B cell (primary cell): ENCODE measurements at regions not wholly inside any gene's neighbourhood (a gene's known extent, or its start where the extent isn't known, plus 50 kb on each side); places are given as distances from the start of the nearest gene placed in this dataset.

ENCODE experiments used
- ATAC-seq: fragments of 200-7000 bp; cut with Tn5 transposase; one replicate; pipeline ENCODE4 v1.10.0; 2021; ENCODE audit warnings: low read depth, mild to moderate bottlenecking, moderate number of reproducible peaks, moderate library complexity
- CTCF ChIA-PET: fragments of 350-600 bp; sonication (Branson Sonifier 250); formaldehyde crosslinking; loops from one replicate; lab custom pipeline; 2021; ENCODE audit warnings: antibody characterized with exemption, inconsistent platforms; lab: Charles Lee
- POLR2A ChIA-PET: fragments of 350-600 bp; sonication (Branson Sonifier 250); formaldehyde crosslinking; loops from one replicate; lab custom pipeline; 2021; ENCODE audit warnings: antibody characterized with exemption; lab: Charles Lee
- DNase-seq: peaks from one replicate; pipeline ENCODE4 v3.0.0; 2013
- H2AFZ ChIP-seq: 2 replicates; pipeline ENCODE4 v1.6.1; 2012; ENCODE audit warnings: mild to moderate bottlenecking, low read depth, low read length; ENCODE audit not compliant: insufficient read depth, poor library complexity, severe bottlenecking
- H3K27ac ChIP-seq, 2 donors: 1 replicate in 1 of 2; 2 replicates in 1 of 2; pipeline ENCODE4 v1.5.1; 2012 to 2013; ENCODE audit warnings: low read length in 2 of 2, mild to moderate bottlenecking in 2 of 2, moderate library complexity in 1 of 2
- H3K27me3 ChIP-seq, 4 experiments: fragments of 200-600 bp in 1 of 4; sonication (generic) in 1 of 4; replicated peaks in 1 of 4; 1 replicate in 2 of 4; 2 replicates in 2 of 4; pipeline versions ENCODE4 v1.6.1 to v1.7.0; 2013 to 2016; ENCODE audit warnings: low read length in 3 of 4, mild to moderate bottlenecking in 2 of 4, mixed read lengths in 1 of 4, moderate library complexity in 1 of 4; ENCODE audit not compliant: insufficient read depth in 4 of 4, control insufficient read depth in 3 of 4; ENCODE audit errors: control extremely low read depth in 1 of 4
- H3K36me3 ChIP-seq, 2 experiments: replicated peaks in 1 of 2; 1 replicate in 1 of 2; 2 replicates in 1 of 2; pipeline versions ENCODE4 v1.6.1 to v1.7.1; 2013; ENCODE audit warnings: low read length in 1 of 2; ENCODE audit not compliant: insufficient read depth in 2 of 2, control insufficient read depth in 1 of 2; ENCODE audit errors: control extremely low read depth in 1 of 2, extremely low read depth in 1 of 2
- H3K4me1 ChIP-seq, 2 donors: fragments of 200-600 bp in 1 of 2; sonication (generic) in 1 of 2; 1 replicate in 1 of 2; 2 replicates in 1 of 2; pipeline versions ENCODE4 v1.5.1 to v1.6.1; 2013 to 2017; ENCODE audit warnings: low read length in 2 of 2; ENCODE audit not compliant: control insufficient read depth in 2 of 2, insufficient read depth in 2 of 2
- H3K4me2 ChIP-seq: replicated peaks from 2 replicates; pipeline ENCODE3; 2012; ENCODE audit warnings: mild to moderate bottlenecking, low read depth, low read length; ENCODE audit not compliant: poor library complexity, severe bottlenecking
- H3K4me3 ChIP-seq, 5 experiments: fragments of 200-600 bp in 1 of 5; sonication (generic) in 1 of 5; 1 replicate in 3 of 5; 2 replicates in 2 of 5; pipeline versions ENCODE4 v1.5.1 to v1.7.0; 2011 to 2016; ENCODE audit warnings: low read length in 4 of 5, mild to moderate bottlenecking in 4 of 5, low read depth in 2 of 5, control low read depth in 1 of 5, moderate library complexity in 1 of 5; ENCODE audit not compliant: insufficient read depth in 1 of 5; ENCODE audit errors: control extremely low read depth in 1 of 5, extremely low read depth in 1 of 5
- H3K79me2 ChIP-seq: fragments of 200-600 bp; sonication (generic); one replicate; pipeline ENCODE4 v1.6.0; 2016; ENCODE audit warnings: low read length; ENCODE audit not compliant: control insufficient read depth, insufficient read depth
- H3K9ac ChIP-seq: fragments of 200-600 bp; sonication (generic); 2 replicates; pipeline ENCODE4 v1.6.1; 2017; ENCODE audit warnings: mild to moderate bottlenecking, low read length, moderate library complexity
- H3K9me3 ChIP-seq, 3 donors: one replicate each; pipeline versions ENCODE4 v1.6.1 to v1.7.1; 2013; ENCODE audit warnings: low read length in 2 of 3; ENCODE audit not compliant: control insufficient read depth in 2 of 3, insufficient read depth in 1 of 3; ENCODE audit errors: control extremely low read depth in 1 of 3
- H4K20me1 ChIP-seq: 2 replicates; pipeline ENCODE4 v1.6.0; 2012; ENCODE audit warnings: mild to moderate bottlenecking, low read length; ENCODE audit not compliant: insufficient read depth, control insufficient read depth, poor library complexity, severe bottlenecking
- H3K27ac Mint-ChIP-seq: one replicate; pipeline ENCODE4 v1.8.0; 2021; ENCODE audit warnings: mixed read lengths
- H3K27me3 Mint-ChIP-seq: one replicate; pipeline ENCODE4 v1.8.0; 2021; ENCODE audit warnings: mixed read lengths
- H3K4me1 Mint-ChIP-seq: one replicate; pipeline ENCODE4 v1.8.0; 2021; ENCODE audit warnings: mixed read lengths
- H3K4me3 Mint-ChIP-seq: one replicate; pipeline ENCODE4 v1.8.0; 2021; ENCODE audit warnings: mixed read lengths
- H3K9me3 Mint-ChIP-seq: one replicate; pipeline ENCODE4 v1.8.0; 2022; ENCODE audit warnings: mixed read lengths; ENCODE audit not compliant: insufficient read depth
- EZH2 ChIP-seq: IDR thresholded peaks from 2 replicates; pipeline ENCODE4 v1.6.1; 2012; ENCODE audit warnings: borderline replicate concordance, low read depth, mild to moderate bottlenecking, moderate library complexity, low read length; ENCODE audit not compliant: insufficient read depth, poor library complexity, severe bottlenecking
- WGBS: methylation state at CpG from one replicate; pipeline ENCODE4 v1.1.5; 2013; ENCODE audit warnings: missing lambda C conversion rate; ENCODE audit not compliant: insufficient coverage; 5-methylcytosine and 5-hydroxymethylcytosine counted together
- intact Hi-C: fragments of 100-400 bp; cut with micrococcal nuclease; formaldehyde crosslinking; loops from one replicate; pipeline ENCODE4 v1.10.0; 2022
- TF ChIP-seq, protein P1 (sequence below): fragments of 200-600 bp; IDR thresholded peaks from one replicate; pipeline ENCODE4 v1.8.0; 2022; ENCODE audit warnings: antibody characterized with exemption, mild to moderate bottlenecking

GRCh38 chr16:6728381-6728780 lies 604.3 kb upstream of the RBFOX1 start:
- H3K4me2 ChIP-seq = no peak overlapping the region
- Mint-ChIP-seq H3K27ac (no peak overlapping the region), H3K27me3 (no peaks in the 10 kb centered on the region), H3K4me1 (no peaks in the 10 kb centered on the region), H3K4me3 (no peak overlapping the region), H3K9me3 (no peaks in the 10 kb centered on the region)
- POLR2A ChIA-PET = no interaction called here
- ATAC-seq (no peak), DNase-seq (no peak)
- H3K27me3 ChIP-seq = no peaks in the 10 kb centered on the region
- no peaks in the 10 kb centered on the region for H3K9me3 ChIP-seq
- no peaks in the 10 kb centered on the region for H3K4me1 ChIP-seq
- no peak overlapping the region for H3K27ac ChIP-seq
- WGBS = no CpG with 5 or more reads among the region's 3 CpGs
- intact Hi-C loops = no loop called here
- CTCF ChIA-PET = no interaction called here
- no peaks in the 10 kb centered on the region for H3K36me3 ChIP-seq
- no peak overlapping the region for H2AFZ ChIP-seq
- no peak overlapping the region for H3K9ac ChIP-seq
- no peaks in the 10 kb centered on the region for H3K79me2 ChIP-seq
- H3K4me3 ChIP-seq = no peak overlapping the region
- no peak for TF ChIP-seq EZH2
- TF ChIP-seq, protein P1, sequence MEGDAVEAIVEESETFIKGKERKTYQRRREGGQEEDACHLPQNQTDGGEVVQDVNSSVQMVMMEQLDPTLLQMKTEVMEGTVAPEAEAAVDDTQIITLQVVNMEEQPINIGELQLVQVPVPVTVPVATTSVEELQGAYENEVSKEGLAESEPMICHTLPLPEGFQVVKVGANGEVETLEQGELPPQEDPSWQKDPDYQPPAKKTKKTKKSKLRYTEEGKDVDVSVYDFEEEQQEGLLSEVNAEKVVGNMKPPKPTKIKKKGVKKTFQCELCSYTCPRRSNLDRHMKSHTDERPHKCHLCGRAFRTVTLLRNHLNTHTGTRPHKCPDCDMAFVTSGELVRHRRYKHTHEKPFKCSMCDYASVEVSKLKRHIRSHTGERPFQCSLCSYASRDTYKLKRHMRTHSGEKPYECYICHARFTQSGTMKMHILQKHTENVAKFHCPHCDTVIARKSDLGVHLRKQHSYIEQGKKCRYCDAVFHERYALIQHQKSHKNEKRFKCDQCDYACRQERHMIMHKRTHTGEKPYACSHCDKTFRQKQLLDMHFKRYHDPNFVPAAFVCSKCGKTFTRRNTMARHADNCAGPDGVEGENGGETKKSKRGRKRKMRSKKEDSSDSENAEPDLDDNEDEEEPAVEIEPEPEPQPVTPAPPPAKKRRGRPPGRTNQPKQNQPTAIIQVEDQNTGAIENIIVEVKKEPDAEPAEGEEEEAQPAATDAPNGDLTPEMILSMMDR = no peak
- no peaks in the 10 kb centered on the region for H4K20me1 ChIP-seq

GRCh38 chr16:6726621-6727020 lies 606.0 kb upstream of the RBFOX1 start:
- intact Hi-C loops = no loop called here
- H3K4me3 ChIP-seq = no peak overlapping the region
- no peaks in the 10 kb centered on the region for H3K4me1 ChIP-seq
- H2AFZ ChIP-seq = no peak overlapping the region
- no peak overlapping the region for H3K4me3 Mint-ChIP-seq
- no peaks in the 10 kb centered on the region for H3K4me1 Mint-ChIP-seq
- POLR2A ChIA-PET = no interaction called here
- H3K27me3 Mint-ChIP-seq = no peaks in the 10 kb centered on the region
- H3K9me3 ChIP-seq = no peaks in the 10 kb centered on the region
- no peaks in the 10 kb centered on the region for H3K27me3 ChIP-seq
- TF ChIP-seq, protein P1 = no peak
- TF ChIP-seq EZH2 = no peak
- ATAC-seq (no peak), DNase-seq (no peak)
- 13% methylated on average over 2 of the region's 4 CpGs for WGBS
- H4K20me1 ChIP-seq = no peaks in the 10 kb centered on the region
- H3K79me2 ChIP-seq = no peaks in the 10 kb centered on the region
- CTCF ChIA-PET = no interaction called here
- no peak overlapping the region for H3K9ac ChIP-seq
- H3K4me2 ChIP-seq = no peak overlapping the region
- H3K27ac Mint-ChIP-seq = no peak overlapping the region
- no peaks in the 10 kb centered on the region for H3K36me3 ChIP-seq
- H3K9me3 Mint-ChIP-seq = no peaks in the 10 kb centered on the region
- H3K27ac ChIP-seq = no peak overlapping the region
